ENCODE measurements at regions not wholly inside any gene's neighbourhood (a gene's known extent, or its start where the extent isn't known, plus 50 kb on each side); places are given as distances from the start of the nearest gene placed in this dataset.

GRCh38 chr12:118548887-118549509 is 172.6 kb downstream of the SUDS3 start:
- H3K9me1 ChIP-seq (ENCODE audit: control insufficient read depth, insufficient read depth, low read length), result no peaks in the 10 kb centered on the region
- H2AFZ ChIP-seq (ENCODE audit: low read depth, low read length), result no peak overlapping the region
- 0% methylated on average over 4 of the region's 4 CpGs for whole genome bisulfite sequencing (ENCODE audit: insufficient coverage, low coverage, missing lambda C conversion rate)
- CTCF ChIA-PET (ENCODE audit: low intra/inter-chr PET ratio), result no interaction called here
- no peaks in the 10 kb centered on the region; a peak in 2 of 5 replicates for H3K4me1 ChIP-seq (replicated peaks in 1 of 2; ENCODE audit: control insufficient read depth in 2 of 2, insufficient read depth in 2 of 2, low read length in 2 of 2)
- intact Hi-C loops (cut with micrococcal nuclease) (no loop called here), in situ Hi-C loops (cut with MboI) (no loop called here)
- no peak for TF ChIP-seq ARID1B (IDR thresholded peaks at IDR 0.05)
- TF ChIP-seq ADNP (tag; IDR thresholded peaks at IDR 0.05), result no peak
- no peak for TF ChIP-seq ZC3H8 (IDR thresholded peaks at IDR 0.05)
- TF ChIP-seq SRSF1 (IDR thresholded peaks at IDR 0.05; ENCODE audit: low read depth, low read length), result no peak
- TF ChIP-seq, protein P1, sequence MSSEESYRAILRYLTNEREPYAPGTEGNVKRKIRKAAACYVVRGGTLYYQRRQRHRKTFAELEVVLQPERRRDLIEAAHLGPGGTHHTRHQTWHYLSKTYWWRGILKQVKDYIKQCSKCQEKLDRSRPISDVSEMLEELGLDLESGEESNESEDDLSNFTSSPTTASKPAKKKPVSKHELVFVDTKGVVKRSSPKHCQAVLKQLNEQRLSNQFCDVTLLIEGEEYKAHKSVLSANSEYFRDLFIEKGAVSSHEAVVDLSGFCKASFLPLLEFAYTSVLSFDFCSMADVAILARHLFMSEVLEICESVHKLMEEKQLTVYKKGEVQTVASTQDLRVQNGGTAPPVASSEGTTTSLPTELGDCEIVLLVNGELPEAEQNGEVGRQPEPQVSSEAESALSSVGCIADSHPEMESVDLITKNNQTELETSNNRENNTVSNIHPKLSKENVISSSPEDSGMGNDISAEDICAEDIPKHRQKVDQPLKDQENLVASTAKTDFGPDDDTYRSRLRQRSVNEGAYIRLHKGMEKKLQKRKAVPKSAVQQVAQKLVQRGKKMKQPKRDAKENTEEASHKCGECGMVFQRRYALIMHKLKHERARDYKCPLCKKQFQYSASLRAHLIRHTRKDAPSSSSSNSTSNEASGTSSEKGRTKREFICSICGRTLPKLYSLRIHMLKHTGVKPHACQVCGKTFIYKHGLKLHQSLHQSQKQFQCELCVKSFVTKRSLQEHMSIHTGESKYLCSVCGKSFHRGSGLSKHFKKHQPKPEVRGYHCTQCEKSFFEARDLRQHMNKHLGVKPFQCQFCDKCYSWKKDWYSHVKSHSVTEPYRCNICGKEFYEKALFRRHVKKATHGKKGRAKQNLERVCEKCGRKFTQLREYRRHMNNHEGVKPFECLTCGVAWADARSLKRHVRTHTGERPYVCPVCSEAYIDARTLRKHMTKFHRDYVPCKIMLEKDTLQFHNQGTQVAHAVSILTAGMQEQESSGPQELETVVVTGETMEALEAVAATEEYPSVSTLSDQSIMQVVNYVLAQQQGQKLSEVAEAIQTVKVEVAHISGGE (CRISPR knock-in tag; IDR thresholded peaks at IDR 0.05), result no peak
- TF ChIP-seq, protein P2, sequence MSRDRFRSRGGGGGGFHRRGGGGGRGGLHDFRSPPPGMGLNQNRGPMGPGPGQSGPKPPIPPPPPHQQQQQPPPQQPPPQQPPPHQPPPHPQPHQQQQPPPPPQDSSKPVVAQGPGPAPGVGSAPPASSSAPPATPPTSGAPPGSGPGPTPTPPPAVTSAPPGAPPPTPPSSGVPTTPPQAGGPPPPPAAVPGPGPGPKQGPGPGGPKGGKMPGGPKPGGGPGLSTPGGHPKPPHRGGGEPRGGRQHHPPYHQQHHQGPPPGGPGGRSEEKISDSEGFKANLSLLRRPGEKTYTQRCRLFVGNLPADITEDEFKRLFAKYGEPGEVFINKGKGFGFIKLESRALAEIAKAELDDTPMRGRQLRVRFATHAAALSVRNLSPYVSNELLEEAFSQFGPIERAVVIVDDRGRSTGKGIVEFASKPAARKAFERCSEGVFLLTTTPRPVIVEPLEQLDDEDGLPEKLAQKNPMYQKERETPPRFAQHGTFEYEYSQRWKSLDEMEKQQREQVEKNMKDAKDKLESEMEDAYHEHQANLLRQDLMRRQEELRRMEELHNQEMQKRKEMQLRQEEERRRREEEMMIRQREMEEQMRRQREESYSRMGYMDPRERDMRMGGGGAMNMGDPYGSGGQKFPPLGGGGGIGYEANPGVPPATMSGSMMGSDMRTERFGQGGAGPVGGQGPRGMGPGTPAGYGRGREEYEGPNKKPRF (IDR thresholded peaks at IDR 0.05; ENCODE audit: low read depth, low read length), result no peak
- TF ChIP-seq KDM5B (IDR thresholded peaks at IDR 0.05; ENCODE audit: insufficient replicate concordance, low read depth, low read length), result no peak
- TF ChIP-seq COPS2 (conservative IDR thresholded peaks at IDR 0.05), result no peak
- no peak for TF ChIP-seq E2F8 (IDR thresholded peaks at IDR 0.05; ENCODE audit: low read depth, partially characterized antibody)
- TF ChIP-seq ZNF175 (CRISPR knock-in tag; IDR thresholded peaks at IDR 0.05; ENCODE audit: low read depth), result no peak
- TF ChIP-seq RUNX1 (IDR thresholded peaks at IDR 0.05; ENCODE audit: low read depth), result no peak
- H3K9me3 ChIP-seq (replicated peaks; ENCODE audit: control insufficient read depth, insufficient read depth, low read depth, low read length), result no peaks in the 10 kb centered on the region
- ATAC-seq (no peak), DNase-seq (ENCODE audit: extremely low read depth in 1 of 4, low spot score in 3 of 4) (no peak), FAIRE-seq (no peak)
- POLR2A ChIA-PET, result no interaction called here
- H3K36me3 ChIP-seq (ENCODE audit: control insufficient read depth, insufficient read depth, low read length), result no peaks in the 10 kb centered on the region
- no TSS peak for BruUV-seq (replicated peaks)
- H3K27ac ChIP-seq (ENCODE audit: extremely low read depth, low read depth, low read length), result no peak overlapping the region
- H3K27me3 ChIP-seq (ENCODE audit: control insufficient read depth in 2 of 2, insufficient read depth in 2 of 2, low read length in 2 of 2), result no peaks in the 10 kb centered on the region
- H3K4me3 ChIP-seq, result no peak overlapping the region
- no peaks in the 10 kb centered on the region for H4K20me1 ChIP-seq (replicated peaks; ENCODE audit: control insufficient read depth, insufficient read depth, low read length)
- no peak overlapping the region for H3K4me2 ChIP-seq (ENCODE audit: insufficient read depth, low read length)
- H3K9ac ChIP-seq (ENCODE audit: insufficient read depth in 1 of 2, low read depth in 2 of 2, low read length in 2 of 2), result no peak overlapping the region
- H3K79me2 ChIP-seq (ENCODE audit: control insufficient read depth, insufficient read depth, low read length), result no peaks in the 10 kb centered on the region
